UCSD-AML1 (cell line): ENCODE measurements at regions not wholly inside any gene's neighbourhood (a gene's known extent, or its start where the extent isn't known, plus 50 kb on each side); places are given as distances from the start of the nearest gene placed in this dataset.
A peak's percentile ranks its signal among the peaks of the same experiment; 100 is the strongest.

Source experiments
- DNase-seq: peaks from one replicate; lab custom pipeline; 2025; ENCODE audit not compliant: unreplicated experiment; lab: John Stamatoyannopoulos, UW

DNA sequence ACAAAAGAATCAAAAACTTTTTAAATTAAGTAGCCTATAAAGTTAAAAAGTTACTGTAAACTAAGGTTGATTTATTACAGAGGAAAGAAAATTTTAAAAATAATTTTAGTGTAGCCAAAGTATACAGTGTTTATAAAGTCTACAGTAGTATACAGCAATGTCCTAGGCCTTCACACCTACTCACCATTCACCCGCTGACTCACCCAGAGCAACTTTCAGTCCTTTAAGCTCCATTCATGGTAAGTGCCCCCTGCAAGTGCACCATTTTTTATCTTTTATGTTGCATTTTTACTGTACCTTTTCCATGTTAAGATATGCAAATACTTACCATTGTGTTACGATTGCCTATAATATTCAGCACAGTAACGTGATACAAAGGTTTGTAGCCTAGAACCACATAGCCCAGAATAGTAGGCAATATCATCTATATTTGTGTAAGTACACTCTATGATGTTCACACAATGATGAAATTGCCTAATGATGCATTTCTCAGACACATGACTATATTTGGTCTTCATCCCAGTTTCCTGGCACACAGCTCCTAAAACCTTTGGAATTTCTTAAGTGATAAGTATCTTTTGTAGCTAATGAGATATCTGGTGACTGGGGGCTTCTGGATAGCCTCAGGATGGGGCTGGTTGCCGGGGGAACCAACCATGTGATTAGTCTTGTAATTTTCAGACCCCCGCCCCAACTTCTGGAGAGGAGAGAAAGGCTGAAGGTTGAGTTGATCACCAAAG lies 111.0 kb downstream of the MRPL14 start:
- no peak for DNase-seq

DNA sequence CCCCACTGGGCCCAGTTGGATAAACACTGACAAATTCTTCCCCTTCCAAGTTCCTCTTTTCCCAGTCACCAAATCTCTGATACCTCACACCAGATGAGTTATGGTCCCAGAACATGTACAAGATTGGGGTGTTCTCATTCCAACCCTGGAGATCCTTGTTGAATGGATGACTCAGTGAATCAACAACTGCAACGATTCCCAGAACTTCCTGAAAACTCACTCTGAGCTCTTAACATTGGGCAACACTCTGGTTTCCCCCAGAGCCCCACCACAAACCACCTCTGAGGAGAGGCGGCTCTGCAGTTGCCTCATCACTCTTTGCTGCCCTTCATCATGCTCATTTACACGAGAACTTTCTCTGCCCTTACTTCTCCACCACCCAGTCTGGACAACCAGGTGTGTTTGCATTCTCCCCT lies 115.2 kb downstream of the MRPL14 start:
- peak; percentile 70 for DNase-seq

DNA sequence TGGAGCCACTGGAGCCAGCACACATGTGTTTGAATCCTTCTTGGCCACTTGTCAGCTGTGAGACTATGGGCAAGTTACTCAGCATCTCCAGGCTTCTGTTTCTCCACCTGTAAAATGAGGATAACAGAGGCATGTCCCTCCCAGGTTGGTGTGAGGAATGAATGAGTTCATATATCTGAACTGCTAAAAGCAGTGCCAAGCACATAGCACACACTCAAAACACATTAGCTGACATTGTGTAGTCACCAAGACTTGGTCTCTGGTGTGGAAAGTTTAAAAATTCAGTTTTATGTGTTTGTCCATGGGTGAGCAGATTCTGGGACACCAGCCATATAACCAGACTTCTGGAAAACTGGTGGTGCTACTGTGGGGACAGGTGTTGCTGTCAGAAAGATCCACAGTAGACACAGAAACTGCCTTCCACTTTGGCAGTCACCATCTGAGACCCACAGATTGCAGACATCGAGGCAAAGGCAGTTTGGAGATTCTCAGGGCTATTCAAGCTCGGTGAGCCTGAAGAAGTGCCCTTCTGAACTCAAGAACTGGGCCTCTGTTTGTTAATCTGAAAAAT lies 115.8 kb downstream of the MRPL14 start:
- DNase-seq, result no peak

- no peak for DNase-seq
Observed at GRCh38 chr6:44010411-44011349, 116.6 kb downstream of the MRPL14 start.

DNA sequence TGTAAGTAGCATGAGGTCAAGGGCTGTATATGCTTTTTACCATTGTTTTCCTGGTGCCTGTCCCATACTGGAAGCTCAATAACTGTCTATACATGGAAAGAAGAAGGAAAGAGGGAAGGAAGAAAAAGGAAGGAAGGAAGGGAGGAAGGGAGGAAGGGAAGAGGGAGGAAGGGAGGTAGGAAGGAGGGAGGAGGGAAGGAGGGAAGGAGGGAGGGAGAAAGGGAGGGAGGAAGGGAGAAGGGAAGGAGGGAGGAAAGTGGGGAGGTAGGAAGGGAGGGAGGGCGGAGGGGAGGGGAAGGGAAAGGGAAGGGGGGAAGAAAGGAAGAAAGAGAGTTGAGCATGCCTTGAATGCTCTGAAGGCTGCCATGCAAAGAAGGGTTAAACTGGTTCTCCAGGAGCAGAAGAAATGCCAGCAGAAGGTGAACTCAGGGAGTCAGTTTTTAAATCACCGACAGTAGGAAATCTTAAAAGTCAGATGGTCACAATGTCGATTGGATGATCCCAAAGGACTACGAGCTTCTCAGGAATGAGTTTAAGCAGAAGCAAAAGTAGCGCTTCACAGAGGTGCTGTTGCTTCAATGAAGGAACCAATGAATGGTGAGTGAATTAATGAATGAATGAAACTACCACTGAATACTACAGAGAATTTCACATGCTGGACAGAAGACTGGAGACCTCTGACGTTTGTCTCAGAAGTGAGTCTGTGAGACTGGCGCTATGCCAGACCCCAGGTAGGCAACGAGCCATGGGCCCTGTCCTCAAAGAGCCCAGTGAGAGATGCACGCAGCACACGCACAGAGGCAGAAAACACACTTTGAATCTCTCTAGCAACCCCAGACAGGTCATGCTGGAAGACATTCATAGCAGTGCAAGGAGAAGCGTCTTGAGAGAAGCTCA lies 117.6 kb downstream of the MRPL14 start:
- DNase-seq, result no peak

- no peak for DNase-seq
Observed at GRCh38 chr6:44008821-44009370, 118.4 kb downstream of the MRPL14 start.

- DNase-seq, result no peak
Observed at GRCh38 chr6:44007818-44008621, 119.2 kb downstream of the MRPL14 start.

GRCh38 chr6:44006872-44007303 lies 120.4 kb downstream of the MRPL14 start:
- no peak for DNase-seq

DNA sequence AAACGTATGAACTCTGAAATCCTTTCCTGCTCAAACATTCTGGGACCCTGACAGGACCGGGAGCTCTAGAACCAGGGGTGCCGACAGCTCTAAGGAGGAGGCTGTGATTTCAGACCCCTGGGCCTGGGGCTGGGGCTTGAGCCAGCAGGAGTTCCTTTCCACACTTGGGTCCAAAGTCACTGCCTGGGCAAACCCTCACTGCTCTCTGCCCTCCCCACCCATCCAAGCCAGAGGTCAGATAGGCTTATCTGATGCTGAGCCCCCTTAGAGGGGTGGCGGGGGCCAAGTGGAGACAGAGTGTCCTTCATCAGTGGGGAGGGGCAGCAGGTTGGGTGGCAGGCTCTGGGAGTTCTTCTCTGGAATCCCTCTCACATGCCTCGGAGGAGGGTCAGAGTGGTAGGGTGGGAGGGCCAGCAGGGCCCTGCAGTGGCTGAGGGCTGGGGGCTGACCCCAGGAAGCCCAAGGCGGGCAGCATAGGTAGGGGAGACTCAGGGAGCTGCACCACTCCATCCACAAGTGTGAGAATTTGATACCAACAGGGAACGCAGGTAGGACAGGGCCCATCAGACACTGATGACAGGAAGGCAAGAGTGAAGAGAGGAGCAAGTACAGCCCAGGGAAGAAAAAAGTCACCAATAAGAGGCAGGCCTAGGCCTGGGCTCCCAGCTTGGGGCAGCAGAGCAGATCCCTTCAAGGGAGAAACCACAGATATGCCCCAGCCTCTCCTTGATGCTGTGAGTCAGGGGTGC lies 121.0 kb downstream of the MRPL14 start:
- DNase-seq, result no peak

GRCh38 chr6:44005507-44005903 lies 121.7 kb downstream of the MRPL14 start:
- no peak for DNase-seq

GRCh38 chr6:44004625-44005506 lies 122.4 kb downstream of the MRPL14 start:
- peak; percentile 42 for DNase-seq

DNA sequence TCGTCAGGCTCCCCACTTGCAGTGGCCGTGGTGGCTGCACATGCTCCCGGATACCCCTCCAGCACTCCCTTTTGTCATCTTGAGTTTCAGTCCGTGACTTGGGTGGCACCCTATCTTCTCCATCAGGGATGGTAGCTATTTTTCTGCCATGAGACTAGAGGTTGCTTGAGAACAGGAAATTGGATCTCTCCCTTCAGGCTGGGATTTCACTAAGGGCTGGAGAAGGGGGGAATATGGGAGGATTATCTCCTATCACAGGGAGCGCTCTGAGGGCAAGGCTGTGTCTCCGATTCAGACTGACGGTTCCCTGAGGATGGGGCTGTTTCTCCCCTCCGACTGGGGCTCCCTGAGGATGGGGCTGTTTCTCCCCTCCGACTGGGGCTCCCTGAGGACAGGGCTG lies 123.1 kb downstream of the MRPL14 start:
- no peak for DNase-seq

- no peak for DNase-seq
Observed at GRCh38 chr6:44003345-44004061, 123.7 kb downstream of the MRPL14 start.

DNA sequence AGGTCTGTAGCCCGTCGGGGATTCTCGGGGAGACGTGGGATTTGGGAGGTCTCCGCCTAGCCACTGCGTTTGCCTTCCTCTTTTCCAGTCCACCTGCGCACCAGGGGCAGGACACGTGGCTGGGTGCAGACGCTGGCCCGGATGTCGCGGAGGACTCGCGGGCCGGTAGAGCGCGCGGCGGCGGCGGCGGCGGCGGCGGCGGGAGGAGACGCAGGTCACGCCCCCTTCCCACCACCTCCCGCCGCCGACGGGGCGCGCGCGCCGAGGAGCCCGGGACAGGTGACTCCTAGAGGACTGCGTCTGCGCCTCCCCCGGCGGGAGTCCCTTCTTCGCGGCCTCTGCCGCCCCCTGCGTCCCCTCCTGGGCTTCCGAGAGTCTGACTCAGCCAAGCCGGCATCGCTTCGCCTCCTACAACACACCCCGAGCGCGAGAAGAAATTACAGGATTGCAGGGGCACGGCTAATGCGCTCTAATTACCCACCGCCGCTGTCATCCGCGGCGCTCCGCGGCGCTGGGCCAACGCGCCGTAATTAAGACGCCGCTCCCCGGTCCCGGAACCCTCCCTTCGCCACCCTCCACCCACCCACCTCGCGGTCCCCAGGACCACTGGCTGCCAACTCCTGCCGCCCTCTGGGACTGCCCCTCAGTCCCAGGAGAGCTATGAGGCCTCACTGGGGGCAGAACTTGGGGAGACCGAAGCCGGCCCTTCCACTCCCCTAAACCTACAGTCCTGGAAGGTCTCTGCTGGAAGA lies 124.5 kb downstream of the MRPL14 start:
- DNase-seq, result no peak

- DNase-seq, result no peak
Observed at GRCh38 chr6:44002067-44002592, 125.1 kb downstream of the MRPL14 start.

DNA sequence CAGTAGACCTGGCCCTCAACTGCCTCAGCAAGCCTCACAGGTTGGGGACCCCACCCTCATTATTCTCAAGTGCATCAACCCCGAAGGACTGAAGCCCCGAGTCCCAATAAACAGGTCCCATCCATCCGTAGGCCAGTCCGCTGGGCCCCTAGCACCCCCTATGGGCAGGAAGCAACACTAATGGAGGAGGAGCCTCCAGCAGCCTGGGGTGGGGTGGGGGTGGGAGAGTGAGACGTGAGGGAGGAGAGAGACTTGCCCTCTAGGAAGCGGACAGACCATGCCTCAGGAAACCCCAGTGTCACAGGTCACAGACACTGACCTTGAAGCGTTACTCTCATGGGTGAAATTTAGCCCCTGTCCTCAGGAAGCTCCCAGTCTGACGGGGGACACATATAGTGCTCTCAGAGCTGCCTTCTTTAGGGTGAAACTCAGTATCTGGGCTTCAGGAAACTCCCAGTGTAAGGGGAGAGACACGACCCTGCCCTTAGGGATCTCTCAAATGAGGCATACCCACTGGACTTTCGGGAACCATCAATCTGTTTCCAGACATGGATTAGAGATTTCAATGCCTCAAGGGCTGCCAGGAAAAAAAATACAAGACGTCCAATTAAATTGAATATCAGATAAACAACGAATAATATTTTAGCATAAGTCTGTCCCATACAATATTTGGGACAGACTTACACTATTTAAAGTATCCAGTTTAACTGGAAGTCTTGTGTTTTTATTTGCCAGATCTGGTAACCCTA lies 125.8 kb downstream of the MRPL14 start:
- DNase-seq, result peak; percentile 59
